DMS79 treated with DMSO at 0.1 percent for 48 hours (cell line): ENCODE measurements at regions not wholly inside any gene's neighbourhood (a gene's known extent, or its start where the extent isn't known, plus 50 kb on each side); places are given as distances from the start of the nearest gene placed in this dataset.

Experiments used
- DNase-seq: peaks from one replicate; lab custom pipeline; 2025; lab: John Stamatoyannopoulos, UW

- no peak for DNase-seq
Observed at GRCh38 chr2:2993172-2993692, 384.4 kb downstream of the EIPR1 start.

- DNase-seq = no peak
Observed at GRCh38 chr2:2992634-2993033, 385.0 kb downstream of the EIPR1 start.

- DNase-seq = no peak
Observed at GRCh38 chr2:2985020-2985419, 392.6 kb downstream of the EIPR1 start.

GRCh38 chr2:2981000-2981399 lies 396.6 kb downstream of the EIPR1 start:
- DNase-seq = no peak

GRCh38 chr2:2974982-2975381 lies 402.6 kb downstream of the EIPR1 start:
- DNase-seq = no peak

GRCh38 chr2:2960441-2961133 lies 417.0 kb downstream of the EIPR1 start:
- no peak for DNase-seq

- peak; percentile 97 for DNase-seq
Observed at GRCh38 chr2:2950403-2950952, 427.1 kb downstream of the EIPR1 start.

GRCh38 chr2:2947406-2947805 lies 430.2 kb downstream of the EIPR1 start:
- DNase-seq = no peak

- no peak for DNase-seq
Observed at GRCh38 chr2:2942906-2943305, 434.7 kb downstream of the EIPR1 start.

- DNase-seq = no peak
Observed at GRCh38 chr2:2942225-2942624, 435.4 kb downstream of the EIPR1 start.

GRCh38 chr2:2941205-2941604 lies 436.4 kb downstream of the EIPR1 start:
- DNase-seq = no peak

- DNase-seq = no peak
Observed at GRCh38 chr2:2940702-2941101, 436.9 kb downstream of the EIPR1 start.

GRCh38 chr2:2940061-2940460 lies 437.6 kb downstream of the EIPR1 start:
- no peak for DNase-seq

GRCh38 chr2:2939078-2939795 lies 438.4 kb downstream of the EIPR1 start:
- no peak for DNase-seq

- peak; percentile 42 for DNase-seq
Observed at GRCh38 chr2:2938481-2938880, 439.1 kb downstream of the EIPR1 start.

GRCh38 chr2:2935445-2936149 lies 442.0 kb downstream of the EIPR1 start:
- no peak for DNase-seq

- DNase-seq = no peak
Observed at GRCh38 chr2:2933426-2933825, 444.2 kb downstream of the EIPR1 start.

- no peak for DNase-seq
Observed at GRCh38 chr2:2932692-2933305, 444.8 kb downstream of the EIPR1 start.

- DNase-seq = no peak
Observed at GRCh38 chr2:2932189-2932588, 445.4 kb downstream of the EIPR1 start.

- DNase-seq = no peak
Observed at GRCh38 chr2:2931318-2932075, 446.1 kb downstream of the EIPR1 start.

- DNase-seq = no peak
Observed at GRCh38 chr2:2930841-2931240, 446.8 kb downstream of the EIPR1 start.

GRCh38 chr2:2926858-2927175 lies 450.8 kb downstream of the EIPR1 start:
- DNase-seq = no peak
